WTC11 (cell line): ENCODE measurements at regions not wholly inside any gene's neighbourhood (a gene's known extent, or its start where the extent isn't known, plus 50 kb on each side); places are given as distances from the start of the nearest gene placed in this dataset.

Experiments
- ATAC-seq: fragments of 200-7000 bp; cut with Tn5 transposase; 2 replicates; pipeline ENCODE4 v1.10.0; 2021; ENCODE audit warnings: mild to moderate bottlenecking, moderate library complexity
- CTCF ChIA-PET: fragments of 300-600 bp; sonication (Branson Sonifier 250); formaldehyde crosslinking; loops from one replicate; lab custom pipeline; 2021; ENCODE audit warnings: antibody characterized with exemption; lab: Charles Lee
- POLR2A ChIA-PET: fragments of 350-600 bp; sonication (Branson Sonifier 250); formaldehyde crosslinking; loops from one replicate; lab custom pipeline; 2021; ENCODE audit warnings: antibody characterized with exemption; lab: Charles Lee
- DNase-seq: peaks from one replicate; pipeline ENCODE4 v3.0.0; 2021; ENCODE audit warnings: low spot score
- H3K27ac Mint-ChIP-seq: 2 replicates; pipeline ENCODE4 v1.8.0; 2021; ENCODE audit warnings: mixed read lengths
- H3K27me3 Mint-ChIP-seq: 2 replicates; pipeline ENCODE4 v1.8.0; 2021; ENCODE audit warnings: low read depth, mild to moderate bottlenecking, moderate library complexity, mixed read lengths
- H3K36me3 Mint-ChIP-seq: 2 replicates; pipeline ENCODE4 v1.8.0; 2021; ENCODE audit warnings: mixed read lengths
- H3K4me1 Mint-ChIP-seq: 2 replicates; pipeline ENCODE4 v1.8.0; 2022; ENCODE audit warnings: mixed read lengths
- H3K4me3 Mint-ChIP-seq: 2 replicates; pipeline ENCODE4 v1.8.0; 2021; ENCODE audit warnings: mild to moderate bottlenecking, moderate library complexity, mixed read lengths
- H3K9me3 Mint-ChIP-seq: 2 replicates; pipeline ENCODE4 v1.8.0; 2021; ENCODE audit warnings: mixed read lengths
- ESRRA ChIP-seq: sonication (generic); formaldehyde crosslinking; IDR thresholded peaks from 2 replicates; pipeline ENCODE4 v1.8.1; 2022; ENCODE audit warnings: mild to moderate bottlenecking, missing genetic modification reagents, borderline replicate concordance
- ETV6 ChIP-seq: sonication (generic); formaldehyde crosslinking; IDR thresholded peaks from 2 replicates; pipeline ENCODE4 v1.8.1; 2022; ENCODE audit warnings: mild to moderate bottlenecking, missing genetic modification reagents
- FOXK1 ChIP-seq: sonication (generic); formaldehyde crosslinking; IDR thresholded peaks from 2 replicates; pipeline ENCODE4 v1.8.0; 2022; ENCODE audit warnings: mild to moderate bottlenecking, moderate library complexity, missing genetic modification reagents
- FOXP1 ChIP-seq: sonication (generic); formaldehyde crosslinking; IDR thresholded peaks from 2 replicates; pipeline ENCODE4 v1.8.0; 2022; ENCODE audit warnings: missing genetic modification reagents, mild to moderate bottlenecking, moderate library complexity, borderline replicate concordance
- IRF2 ChIP-seq: sonication (generic); formaldehyde crosslinking; IDR thresholded peaks from 2 replicates; pipeline ENCODE4 v1.8.0; 2022; ENCODE audit warnings: low read depth, missing genetic modification reagents, borderline replicate concordance
- MXD4 ChIP-seq: fragments of 250-450 bp; sonication (Bioruptor Pico); IDR thresholded peaks from 2 replicates; pipeline ENCODE4 v1.8.0; 2021; ENCODE audit warnings: mild to moderate bottlenecking, moderate library complexity, borderline replicate concordance
- MYBL2 ChIP-seq: sonication (generic); formaldehyde crosslinking; IDR thresholded peaks from 2 replicates; pipeline ENCODE4 v1.8.1; 2023; ENCODE audit warnings: mild to moderate bottlenecking, moderate library complexity, missing genetic modification reagents
- NR3C1 ChIP-seq: sonication (generic); formaldehyde crosslinking; conservative IDR thresholded peaks from 2 replicates; pipeline ENCODE4 v1.8.1; 2023; ENCODE audit warnings: low read depth, mild to moderate bottlenecking, missing genetic modification reagents
- PRRX2 ChIP-seq: fragments of 250-450 bp; sonication (Bioruptor Pico); IDR thresholded peaks from 2 replicates; pipeline ENCODE4 v1.8.0; 2021; ENCODE audit warnings: mild to moderate bottlenecking
- RELA ChIP-seq: sonication (generic); formaldehyde crosslinking; IDR thresholded peaks from 2 replicates; pipeline ENCODE4 v1.8.1; 2022; ENCODE audit warnings: missing genetic modification reagents, mild to moderate bottlenecking, borderline replicate concordance
- TEAD4 ChIP-seq: sonication (generic); formaldehyde crosslinking; IDR thresholded peaks from 2 replicates; pipeline ENCODE4 v1.8.0; 2022; ENCODE audit warnings: mild to moderate bottlenecking, missing genetic modification reagents
- ZNF219 ChIP-seq: sonication (generic); formaldehyde crosslinking; IDR thresholded peaks from 2 replicates; pipeline ENCODE4 v1.8.0; 2023; ENCODE audit warnings: missing genetic modification reagents, mild to moderate bottlenecking, borderline replicate concordance
- ZNF317 ChIP-seq: sonication (generic); formaldehyde crosslinking; IDR thresholded peaks from 2 replicates; pipeline ENCODE4 v1.8.1; 2023; ENCODE audit warnings: low read depth, mild to moderate bottlenecking, moderate library complexity, missing genetic modification reagents, borderline replicate concordance
- ZNF416 ChIP-seq: fragments of 250-450 bp; sonication (Bioruptor Pico); IDR thresholded peaks from 2 replicates; pipeline ENCODE4 v1.9.0; 2021; ENCODE audit warnings: mild to moderate bottlenecking, inconsistent platforms
- TF ChIP-seq, protein P1 (sequence below): sonication (generic); formaldehyde crosslinking; IDR thresholded peaks from 2 replicates; pipeline ENCODE4 v1.8.1; 2023; ENCODE audit warnings: mild to moderate bottlenecking, moderate library complexity, missing genetic modification reagents
- TF ChIP-seq, protein P2 (sequence below): fragments of 250-450 bp; sonication (Bioruptor Pico); IDR thresholded peaks from 2 replicates; pipeline ENCODE4 v1.9.0; 2021; ENCODE audit warnings: mild to moderate bottlenecking
- TF ChIP-seq, protein P3 (sequence below): sonication (generic); formaldehyde crosslinking; IDR thresholded peaks from 2 replicates; pipeline ENCODE4 v1.8.0; 2023; ENCODE audit warnings: missing genetic modification reagents
- TF ChIP-seq, protein P4 (sequence below): sonication (generic); formaldehyde crosslinking; conservative IDR thresholded peaks from 2 replicates; pipeline ENCODE4 v1.8.1; 2022; ENCODE audit warnings: mild to moderate bottlenecking, missing genetic modification reagents
- TF ChIP-seq, protein P5 (sequence below): sonication (generic); formaldehyde crosslinking; IDR thresholded peaks from 2 replicates; pipeline ENCODE4 v1.8.1; 2023; ENCODE audit warnings: mild to moderate bottlenecking, missing genetic modification reagents, moderate library complexity

DNA sequence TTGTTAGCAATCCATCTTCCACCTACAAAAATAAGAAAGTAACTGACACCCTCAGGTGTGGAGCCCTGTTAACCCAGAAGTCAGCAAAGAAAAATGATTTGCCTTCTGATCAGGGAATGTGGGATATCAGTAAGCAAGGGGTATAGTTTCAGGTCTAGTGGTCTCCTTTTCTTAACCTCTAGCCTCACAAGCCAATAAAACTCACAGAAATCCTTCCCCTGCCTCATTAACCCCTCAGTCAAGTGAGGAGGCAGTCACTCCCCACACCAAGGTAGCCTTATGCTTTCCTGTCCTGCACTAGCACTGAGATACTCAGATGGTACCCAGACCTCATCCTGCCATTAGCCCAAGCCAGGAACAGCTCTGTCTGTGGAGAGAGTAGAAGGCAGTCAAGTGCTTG is 103.4 kb upstream of the VASH1 start:
- H3K27ac Mint-ChIP-seq, result no peak overlapping the region
- no peak for ATAC-seq
- H3K27me3 Mint-ChIP-seq, result peaks cover 4% of the 10 kb centered on the region; the same call in 1 of the 2 replicates
- TF ChIP-seq, protein P1, sequence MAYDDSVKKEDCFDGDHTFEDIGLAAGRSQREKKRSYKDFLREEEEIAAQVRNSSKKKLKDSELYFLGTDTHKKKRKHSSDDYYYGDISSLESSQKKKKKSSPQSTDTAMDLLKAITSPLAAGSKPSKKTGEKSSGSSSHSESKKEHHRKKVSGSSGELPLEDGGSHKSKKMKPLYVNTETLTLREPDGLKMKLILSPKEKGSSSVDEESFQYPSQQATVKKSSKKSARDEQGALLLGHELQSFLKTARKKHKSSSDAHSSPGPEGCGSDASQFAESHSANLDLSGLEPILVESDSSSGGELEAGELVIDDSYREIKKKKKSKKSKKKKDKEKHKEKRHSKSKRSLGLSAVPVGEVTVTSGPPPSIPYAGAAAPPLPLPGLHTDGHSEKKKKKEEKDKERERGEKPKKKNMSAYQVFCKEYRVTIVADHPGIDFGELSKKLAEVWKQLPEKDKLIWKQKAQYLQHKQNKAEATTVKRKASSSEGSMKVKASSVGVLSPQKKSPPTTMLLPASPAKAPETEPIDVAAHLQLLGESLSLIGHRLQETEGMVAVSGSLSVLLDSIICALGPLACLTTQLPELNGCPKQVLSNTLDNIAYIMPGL (CRISPR knock-in tag), result no peak
- no peak for DNase-seq
- POLR2A ChIA-PET, result no interaction called here
- CTCF ChIA-PET, result no interaction called here
- peaks cover 33% of the 10 kb centered on the region for H3K9me3 Mint-ChIP-seq
- no peak overlapping the region for H3K4me3 Mint-ChIP-seq
- H3K36me3 Mint-ChIP-seq, result peaks cover 12% of the 10 kb centered on the region; the same call in 1 of the 2 replicates
- no peaks in the 10 kb centered on the region for H3K4me1 Mint-ChIP-seq

DNA sequence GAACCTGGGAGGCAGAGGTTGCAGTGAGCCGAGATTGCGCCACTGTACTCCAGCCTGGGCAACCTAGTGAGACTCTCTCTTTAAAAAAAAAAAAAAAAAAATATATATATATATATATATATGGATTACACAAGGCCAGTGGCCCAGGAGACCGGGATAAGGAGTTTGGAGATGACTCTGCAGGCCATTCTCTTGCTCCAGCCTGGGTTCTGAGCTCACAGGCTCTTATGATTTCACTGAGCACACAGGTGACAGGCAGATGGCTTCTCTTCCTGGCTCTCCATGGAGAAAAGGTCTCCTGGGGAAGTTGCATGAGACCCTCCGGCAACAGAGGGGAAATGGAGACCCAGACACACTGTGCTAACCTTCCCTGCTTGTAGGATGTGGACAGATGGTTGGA is 98.7 kb upstream of the VASH1 start:
- H3K36me3 Mint-ChIP-seq, result peaks cover 12% of the 10 kb centered on the region; the same call in 1 of the 2 replicates
- ChIA-PET POLR2A (no interaction called here), CTCF (no interaction called here)
- TF ChIP-seq NR3C1 (CRISPR knock-in tag) (no peak), IRF2 (no peak), ESRRA (no peak), MXD4 (CRISPR knock-in tag) (no peak), ZNF317 (CRISPR knock-in tag) (no peak), ZNF416 (CRISPR knock-in tag) (no peak), ZNF219 (no peak), FOXK1 (CRISPR knock-in tag) (no peak), ETV6 (CRISPR knock-in tag) (no peak)
- TF ChIP-seq, protein P2, sequence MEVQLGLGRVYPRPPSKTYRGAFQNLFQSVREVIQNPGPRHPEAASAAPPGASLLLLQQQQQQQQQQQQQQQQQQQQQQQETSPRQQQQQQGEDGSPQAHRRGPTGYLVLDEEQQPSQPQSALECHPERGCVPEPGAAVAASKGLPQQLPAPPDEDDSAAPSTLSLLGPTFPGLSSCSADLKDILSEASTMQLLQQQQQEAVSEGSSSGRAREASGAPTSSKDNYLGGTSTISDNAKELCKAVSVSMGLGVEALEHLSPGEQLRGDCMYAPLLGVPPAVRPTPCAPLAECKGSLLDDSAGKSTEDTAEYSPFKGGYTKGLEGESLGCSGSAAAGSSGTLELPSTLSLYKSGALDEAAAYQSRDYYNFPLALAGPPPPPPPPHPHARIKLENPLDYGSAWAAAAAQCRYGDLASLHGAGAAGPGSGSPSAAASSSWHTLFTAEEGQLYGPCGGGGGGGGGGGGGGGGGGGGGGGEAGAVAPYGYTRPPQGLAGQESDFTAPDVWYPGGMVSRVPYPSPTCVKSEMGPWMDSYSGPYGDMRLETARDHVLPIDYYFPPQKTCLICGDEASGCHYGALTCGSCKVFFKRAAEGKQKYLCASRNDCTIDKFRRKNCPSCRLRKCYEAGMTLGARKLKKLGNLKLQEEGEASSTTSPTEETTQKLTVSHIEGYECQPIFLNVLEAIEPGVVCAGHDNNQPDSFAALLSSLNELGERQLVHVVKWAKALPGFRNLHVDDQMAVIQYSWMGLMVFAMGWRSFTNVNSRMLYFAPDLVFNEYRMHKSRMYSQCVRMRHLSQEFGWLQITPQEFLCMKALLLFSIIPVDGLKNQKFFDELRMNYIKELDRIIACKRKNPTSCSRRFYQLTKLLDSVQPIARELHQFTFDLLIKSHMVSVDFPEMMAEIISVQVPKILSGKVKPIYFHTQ (CRISPR knock-in tag), result no peak
- TF ChIP-seq, protein P3, sequence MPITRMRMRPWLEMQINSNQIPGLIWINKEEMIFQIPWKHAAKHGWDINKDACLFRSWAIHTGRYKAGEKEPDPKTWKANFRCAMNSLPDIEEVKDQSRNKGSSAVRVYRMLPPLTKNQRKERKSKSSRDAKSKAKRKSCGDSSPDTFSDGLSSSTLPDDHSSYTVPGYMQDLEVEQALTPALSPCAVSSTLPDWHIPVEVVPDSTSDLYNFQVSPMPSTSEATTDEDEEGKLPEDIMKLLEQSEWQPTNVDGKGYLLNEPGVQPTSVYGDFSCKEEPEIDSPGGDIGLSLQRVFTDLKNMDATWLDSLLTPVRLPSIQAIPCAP, result no peak
- ATAC-seq (no peak), DNase-seq (no peak)
- H3K27ac Mint-ChIP-seq, result no peak overlapping the region
- H3K27me3 Mint-ChIP-seq, result peaks cover 9% of the 10 kb centered on the region
- no peak overlapping the region for H3K4me3 Mint-ChIP-seq
- peaks cover 30% of the 10 kb centered on the region for H3K9me3 Mint-ChIP-seq
- H3K4me1 Mint-ChIP-seq, result peaks cover 8% of the 10 kb centered on the region; the same call in 1 of the 2 replicates

DNA sequence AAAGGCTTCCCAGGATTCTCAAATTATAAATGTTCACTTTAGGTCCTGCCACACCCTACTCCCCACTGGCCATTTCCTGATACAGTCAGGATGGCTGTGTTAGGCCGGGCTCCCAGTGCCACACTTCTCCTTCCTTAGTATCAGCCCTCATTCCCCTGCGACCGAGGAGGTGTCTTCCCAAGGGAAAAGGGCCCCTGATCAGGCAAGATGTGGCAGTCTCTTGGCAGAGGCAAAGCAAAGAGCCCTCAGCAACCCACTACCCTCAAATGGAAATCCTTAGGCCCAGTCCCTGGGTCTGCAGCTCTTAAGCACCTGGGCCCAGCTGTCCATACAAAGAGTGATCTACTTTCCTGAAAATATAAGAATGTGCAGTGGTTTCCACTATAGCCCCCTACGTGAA is 96.5 kb upstream of the VASH1 start:
- H3K4me3 Mint-ChIP-seq, result no peak overlapping the region
- no peak for ATAC-seq
- peaks cover 8% of the 10 kb centered on the region; the same call in 1 of the 2 replicates for H3K4me1 Mint-ChIP-seq
- H3K36me3 Mint-ChIP-seq, result peaks cover 4% of the 10 kb centered on the region
- no peak for TF ChIP-seq ZNF219
- TF ChIP-seq, protein P4, sequence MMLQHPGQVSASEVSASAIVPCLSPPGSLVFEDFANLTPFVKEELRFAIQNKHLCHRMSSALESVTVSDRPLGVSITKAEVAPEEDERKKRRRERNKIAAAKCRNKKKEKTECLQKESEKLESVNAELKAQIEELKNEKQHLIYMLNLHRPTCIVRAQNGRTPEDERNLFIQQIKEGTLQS (CRISPR knock-in tag), result no peak
- TF ChIP-seq MYBL2 (CRISPR knock-in tag), result no peak
- no peak for TF ChIP-seq PRRX2 (CRISPR knock-in tag)
- TF ChIP-seq, protein P2 (CRISPR knock-in tag), result no peak
- TF ChIP-seq TEAD4 (CRISPR knock-in tag), result no peak
- no peak for TF ChIP-seq FOXP1 (CRISPR knock-in tag)
- no peak for TF ChIP-seq RELA (CRISPR knock-in tag)
- TF ChIP-seq ZNF416 (CRISPR knock-in tag), result no peak
- TF ChIP-seq, protein P5, sequence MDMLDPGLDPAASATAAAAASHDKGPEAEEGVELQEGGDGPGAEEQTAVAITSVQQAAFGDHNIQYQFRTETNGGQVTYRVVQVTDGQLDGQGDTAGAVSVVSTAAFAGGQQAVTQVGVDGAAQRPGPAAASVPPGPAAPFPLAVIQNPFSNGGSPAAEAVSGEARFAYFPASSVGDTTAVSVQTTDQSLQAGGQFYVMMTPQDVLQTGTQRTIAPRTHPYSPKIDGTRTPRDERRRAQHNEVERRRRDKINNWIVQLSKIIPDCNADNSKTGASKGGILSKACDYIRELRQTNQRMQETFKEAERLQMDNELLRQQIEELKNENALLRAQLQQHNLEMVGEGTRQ, result no peak
- H3K9me3 Mint-ChIP-seq, result peaks cover 20% of the 10 kb centered on the region
- ChIA-PET POLR2A (no interaction called here), CTCF (interaction anchor here (1.3 kb wide), 1 partner anchor 46 kb away, joined by 4 read pairs; no protein-coding TSS in a partner anchor)
- H3K27me3 Mint-ChIP-seq, result peaks cover 5% of the 10 kb centered on the region
- no peak overlapping the region for H3K27ac Mint-ChIP-seq
- no peak for DNase-seq
